ENCODE measurements at regions not wholly inside any gene's neighbourhood (a gene's known extent, or its start where the extent isn't known, plus 50 kb on each side); places are given as distances from the start of the nearest gene placed in this dataset.
A peak's percentile ranks its signal among the peaks of the same experiment; 100 is the strongest.

DNA sequence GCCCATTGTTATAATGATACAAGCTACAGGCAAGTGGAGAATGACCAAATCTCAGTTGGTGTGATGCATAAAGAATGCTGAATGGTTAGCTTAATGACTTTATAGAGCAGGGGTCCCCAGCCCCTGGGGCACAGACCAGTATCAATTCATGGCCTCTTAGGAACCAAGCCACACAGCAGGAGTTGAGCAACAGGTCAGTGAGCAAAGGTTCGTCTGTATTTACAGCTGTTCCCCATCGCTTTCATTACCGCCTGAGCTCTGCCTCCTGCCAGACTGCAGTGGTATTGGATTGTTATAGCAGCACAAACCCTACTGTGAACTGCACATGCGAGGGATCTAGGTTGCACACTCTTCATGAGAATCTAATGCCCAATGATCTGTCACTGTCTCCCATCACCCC, 114.0 kb upstream of the ZFHX3 start (continued):
- TF ChIP-seq LCORL (IDR thresholded peaks at IDR 0.05) = no peak
- TF ChIP-seq LCORL (CRISPR knock-in tag; IDR thresholded peaks at IDR 0.05) = peak; percentile 34; the same call in 1 of the 2 replicates
- peak; percentile 73 for TF ChIP-seq SAP130 (CRISPR knock-in tag; IDR thresholded peaks at IDR 0.05; ENCODE audit: low read depth)
- TF ChIP-seq RBAK (CRISPR knock-in tag; IDR thresholded peaks at IDR 0.05) = no peak
- TF ChIP-seq NR1H2 (CRISPR knock-in tag; IDR thresholded peaks at IDR 0.05; ENCODE audit: borderline replicate concordance, low read depth) = no peak
- TF ChIP-seq MXI1 (IDR thresholded peaks at IDR 0.05; ENCODE audit: borderline replicate concordance, low read depth, low read length) = 0 out of 3 replicates have a peak, but pooled peaks have one; percentile 28
- TF ChIP-seq ZNF136 (CRISPR knock-in tag; IDR thresholded peaks at IDR 0.05; ENCODE audit: low read depth) = no peak
- TF ChIP-seq KLF16 (CRISPR knock-in tag; IDR thresholded peaks at IDR 0.05) = peak in 1 of 2 experiments; percentile 38; a peak in 1 of 4 replicates
- no peak for TF ChIP-seq PRDM15 (CRISPR knock-in tag; IDR thresholded peaks at IDR 0.05)
- peak; percentile 69 for TF ChIP-seq NR2C2 (CRISPR knock-in tag; IDR thresholded peaks at IDR 0.05; ENCODE audit: borderline replicate concordance)
- TF ChIP-seq, protein P1, sequence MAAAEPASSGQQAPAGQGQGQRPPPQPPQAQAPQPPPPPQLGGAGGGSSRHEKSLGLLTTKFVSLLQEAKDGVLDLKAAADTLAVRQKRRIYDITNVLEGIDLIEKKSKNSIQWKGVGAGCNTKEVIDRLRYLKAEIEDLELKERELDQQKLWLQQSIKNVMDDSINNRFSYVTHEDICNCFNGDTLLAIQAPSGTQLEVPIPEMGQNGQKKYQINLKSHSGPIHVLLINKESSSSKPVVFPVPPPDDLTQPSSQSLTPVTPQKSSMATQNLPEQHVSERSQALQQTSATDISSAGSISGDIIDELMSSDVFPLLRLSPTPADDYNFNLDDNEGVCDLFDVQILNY (CRISPR knock-in tag; conservative IDR thresholded peaks at IDR 0.05) = no peak
- 0 out of 2 replicates have a peak, but pooled peaks have one; percentile 40 for TF ChIP-seq TFDP2 (CRISPR knock-in tag; IDR thresholded peaks at IDR 0.05)
- TF ChIP-seq ASH2L (IDR thresholded peaks at IDR 0.05; ENCODE audit: insufficient read length, low read depth, low read length) = peak; percentile 20
- TF ChIP-seq ZNF33A (CRISPR knock-in tag; IDR thresholded peaks at IDR 0.05; ENCODE audit: borderline replicate concordance) = no peak

Data from HepG2 (cell line).